GM21423 (cell line): ENCODE measurements at regions not wholly inside any gene's neighbourhood (a gene's known extent, or its start where the extent isn't known, plus 50 kb on each side); places are given as distances from the start of the nearest gene placed in this dataset.

ENCODE experiments used
- ATAC-seq: cut with Tn5 transposase; IDR thresholded peaks from one replicate; pipeline ENCODE4 v1.9.1; 2021; ENCODE audit warnings: mild to moderate bottlenecking, moderate library complexity; ENCODE audit not compliant: unreplicated experiment

- no peak for ATAC-seq
Observed at GRCh38 chr5:58074717-58075116, 385.2 kb downstream of the PLK2 start.

- no peak for ATAC-seq
Observed at GRCh38 chr5:58074222-58074621, 385.7 kb downstream of the PLK2 start.

DNA sequence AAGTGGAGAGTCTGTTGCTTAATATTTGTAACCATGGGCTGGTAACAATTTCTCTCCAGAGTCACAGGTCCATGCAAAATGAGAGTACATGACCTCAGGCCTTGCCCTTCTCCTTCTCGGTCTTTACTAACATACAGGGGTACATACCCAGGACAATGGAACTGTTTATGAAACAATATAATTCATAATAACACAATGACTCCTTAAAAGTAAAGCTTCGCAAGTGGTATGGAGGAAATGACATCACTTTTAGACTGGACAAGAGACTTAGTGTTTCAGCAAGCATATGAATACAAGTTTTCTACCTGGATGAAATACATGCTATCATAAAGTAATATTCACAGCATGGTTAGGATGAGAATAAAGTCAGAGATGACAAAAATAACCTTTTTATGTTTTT, 386.6 kb downstream of the PLK2 start:
- no peak for ATAC-seq

- no peak for ATAC-seq
Observed at GRCh38 chr5:58072300-58072965, 387.5 kb downstream of the PLK2 start.

DNA sequence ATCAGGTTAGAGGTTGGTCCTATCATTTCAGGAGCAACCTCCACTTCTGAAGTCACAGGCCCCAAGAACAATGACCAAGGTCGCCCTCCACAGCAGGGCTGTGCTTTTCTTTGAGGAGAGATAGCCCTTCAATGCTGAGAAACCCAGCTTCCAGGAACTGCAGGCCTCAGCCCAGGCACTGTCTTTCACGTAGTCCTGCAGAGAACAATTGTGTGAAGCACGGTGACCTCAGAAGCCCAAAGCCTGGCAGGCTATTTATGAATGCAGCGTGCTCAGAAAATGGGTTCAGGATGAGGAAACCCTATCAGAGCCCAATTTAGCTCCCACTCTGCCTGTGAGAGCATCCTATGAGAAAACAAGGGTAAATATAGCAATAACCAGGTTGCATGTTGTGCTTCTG, 388.3 kb downstream of the PLK2 start:
- no peak for ATAC-seq

- ATAC-seq: no peak
Observed at GRCh38 chr5:58069846-58070245, 390.0 kb downstream of the PLK2 start.

GRCh38 chr5:58069016-58069705, 390.7 kb downstream of the PLK2 start:
- ATAC-seq: no peak

DNA sequence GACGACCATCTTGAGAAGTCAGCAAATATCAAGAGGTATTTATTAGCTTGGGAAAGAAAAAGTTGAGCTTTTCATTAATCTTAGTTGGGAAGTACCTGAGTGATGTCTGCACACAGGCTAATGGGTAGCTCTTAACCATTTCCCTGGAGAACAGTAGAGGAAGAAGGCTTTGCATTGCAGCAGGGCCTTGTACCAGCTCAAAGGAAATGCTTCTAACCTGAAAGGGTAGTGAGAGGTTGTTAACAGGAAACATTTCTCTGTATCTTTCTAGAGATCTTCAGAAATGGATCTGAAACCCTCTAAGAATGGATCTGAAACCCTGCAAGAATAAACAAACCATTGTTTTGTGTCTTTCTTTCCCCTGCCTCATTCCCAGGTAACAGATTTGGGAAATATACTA, 393.3 kb downstream of the PLK2 start:
- no peak for ATAC-seq

- no peak for ATAC-seq
Observed at GRCh38 chr5:58066076-58066475, 393.8 kb downstream of the PLK2 start.

DNA sequence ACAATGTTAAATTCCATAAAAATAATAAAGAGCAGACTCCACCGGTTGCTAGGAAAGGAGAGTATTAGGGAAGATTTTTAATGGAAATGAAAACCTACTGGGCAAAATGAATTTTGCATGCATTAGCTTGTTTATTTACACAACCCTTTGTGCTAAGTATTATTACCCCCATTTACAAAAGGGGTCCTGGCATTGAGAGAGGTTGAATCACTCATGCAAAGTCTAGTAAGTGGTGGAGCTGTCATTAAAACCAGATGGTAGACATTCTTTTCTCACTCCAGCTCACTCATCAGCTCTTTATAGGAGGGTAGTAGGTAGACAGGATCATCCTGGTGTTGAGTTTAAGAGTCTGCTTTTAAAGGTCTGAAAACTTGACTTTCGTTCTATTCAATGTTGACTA, 395.1 kb downstream of the PLK2 start:
- ATAC-seq: no peak

- no peak for ATAC-seq
Observed at GRCh38 chr5:58060996-58061395, 398.9 kb downstream of the PLK2 start.

GRCh38 chr5:58057324-58057723, 402.6 kb downstream of the PLK2 start:
- no peak for ATAC-seq

DNA sequence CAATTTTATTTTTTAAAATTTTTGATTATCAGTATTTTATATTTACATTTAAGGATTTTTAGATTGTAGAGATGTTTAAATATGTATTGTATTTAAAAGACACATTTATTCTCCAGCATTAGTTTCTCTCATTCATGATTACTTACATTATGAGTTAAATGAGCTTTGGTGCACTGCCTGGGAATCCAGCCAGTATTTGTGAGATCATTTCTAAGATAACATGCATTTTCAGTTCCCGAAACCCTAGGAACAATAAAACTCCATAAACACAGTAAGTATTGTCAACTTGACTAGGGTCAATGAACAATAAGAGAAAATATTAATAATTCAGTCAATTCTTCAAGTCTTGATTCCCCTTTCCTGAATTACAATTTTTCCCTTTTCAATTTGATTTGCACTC, 403.3 kb downstream of the PLK2 start:
- no peak for ATAC-seq

GRCh38 chr5:58054018-58054417, 405.9 kb downstream of the PLK2 start:
- ATAC-seq: no peak

DNA sequence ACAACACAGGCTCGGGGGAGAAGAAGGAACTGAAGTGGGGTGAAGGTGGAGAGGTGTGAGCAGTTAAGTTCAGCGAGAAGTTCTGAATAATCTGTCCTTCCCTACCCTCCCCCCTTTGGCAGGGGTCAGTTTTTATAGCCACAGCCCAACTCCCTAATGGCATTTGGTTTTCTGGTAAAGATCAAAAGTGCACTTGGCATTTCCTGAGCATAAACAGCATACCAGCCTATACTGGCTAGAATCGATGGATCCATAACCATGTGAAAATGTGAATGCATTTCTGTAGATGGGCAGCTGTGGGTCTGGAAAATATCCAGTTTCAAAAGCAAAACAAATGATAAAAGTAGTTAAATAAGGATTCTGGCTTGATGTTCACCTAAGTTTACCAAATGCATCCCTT, 410.9 kb downstream of the PLK2 start:
- no peak for ATAC-seq

GRCh38 chr5:58048185-58048925, 411.5 kb downstream of the PLK2 start:
- no peak for ATAC-seq

DNA sequence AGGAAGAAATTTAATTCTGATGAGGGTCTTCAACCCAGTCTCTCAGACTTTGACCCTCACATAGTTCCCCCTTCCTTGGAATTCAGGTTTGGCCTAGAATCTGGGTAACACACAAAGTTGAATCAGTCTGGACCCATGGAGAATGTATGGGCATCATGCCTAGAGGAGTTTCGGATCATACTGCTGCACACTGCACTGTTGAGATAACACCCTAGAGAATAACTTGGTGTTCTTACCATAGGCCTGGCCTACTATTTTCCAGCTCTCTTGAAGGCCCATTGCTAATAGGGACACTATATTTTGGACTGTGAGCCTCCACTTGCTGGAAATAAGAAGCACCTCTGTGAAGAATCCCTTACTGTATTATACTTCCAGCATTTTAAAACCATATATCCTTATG, 413.5 kb downstream of the PLK2 start:
- ATAC-seq: no peak

- ATAC-seq: no peak
Observed at GRCh38 chr5:58044166-58044565, 415.7 kb downstream of the PLK2 start.

DNA sequence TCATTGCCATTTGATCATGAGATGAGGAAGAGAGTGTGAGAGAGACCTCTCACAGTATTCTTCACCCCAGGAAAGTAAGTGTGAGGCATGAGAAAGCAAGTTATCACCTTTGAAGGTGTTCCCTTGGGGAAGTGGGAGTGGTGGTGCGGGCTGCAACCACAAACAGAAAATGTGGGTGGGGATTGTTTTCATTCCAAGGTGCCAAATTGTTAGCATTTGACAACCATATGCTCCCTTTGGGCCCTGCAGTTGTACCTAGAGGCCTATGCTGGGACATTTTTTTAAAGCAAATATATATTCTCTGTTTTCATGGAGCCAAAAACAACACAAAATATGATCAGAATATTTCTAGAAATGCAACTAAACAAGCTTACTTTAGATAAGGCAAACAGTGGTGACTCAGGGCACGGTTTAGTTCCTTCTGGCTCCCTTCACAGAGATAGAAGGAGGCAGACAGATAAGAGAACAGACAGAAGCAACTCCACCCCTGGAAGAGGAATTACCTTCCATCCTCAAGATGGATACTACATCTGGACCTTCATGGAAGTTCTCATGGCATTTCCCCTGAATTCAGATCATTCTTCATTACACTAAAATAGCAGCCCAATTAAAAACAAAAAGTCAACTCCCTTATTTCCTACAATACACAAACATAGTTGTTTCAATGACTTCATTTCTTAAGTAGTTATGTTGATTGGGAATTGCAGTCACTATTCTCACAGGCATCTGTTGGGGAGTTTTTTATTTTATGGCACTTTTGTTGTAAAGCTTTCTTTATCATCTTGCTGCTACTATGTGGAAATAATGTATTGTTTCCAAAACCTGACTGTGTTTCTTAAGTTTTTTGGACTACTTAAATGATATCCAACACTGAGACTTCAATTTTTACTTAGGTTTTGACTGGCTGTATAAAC, 416.6 kb downstream of the PLK2 start:
- ATAC-seq: no peak

- ATAC-seq: no peak
Observed at GRCh38 chr5:58041884-58042283, 418.0 kb downstream of the PLK2 start.

- no peak for ATAC-seq
Observed at GRCh38 chr5:58040846-58041245, 419.0 kb downstream of the PLK2 start.
